Amygdala (tissue), 56 donors: ENCODE measurements at regions not wholly inside any gene's neighbourhood (a gene's known extent, or its start where the extent isn't known, plus 50 kb on each side); places are given as distances from the start of the nearest gene placed in this dataset.

Experiments used
- DNase-seq, 56 donors: peaks; one replicate each; lab custom pipeline; 2025; lab: John Stamatoyannopoulos, UW

GRCh38 chr1:106962591-106962990, 93.9 kb upstream of the PRMT6 start:
- no peak for DNase-seq

GRCh38 chr1:106964495-106964894, 92.0 kb upstream of the PRMT6 start:
- DNase-seq: no peak

GRCh38 chr1:106968644-106969043, 87.8 kb upstream of the PRMT6 start:
- no peak for DNase-seq

GRCh38 chr1:106969731-106970130, 86.7 kb upstream of the PRMT6 start:
- no peak for DNase-seq

GRCh38 chr1:106972074-106972473, 84.4 kb upstream of the PRMT6 start:
- no peak for DNase-seq

GRCh38 chr1:106975944-106976343, 80.5 kb upstream of the PRMT6 start:
- DNase-seq: no peak

GRCh38 chr1:106978477-106979322, 77.8 kb upstream of the PRMT6 start:
- DNase-seq: no peak

- no peak for DNase-seq
Observed at GRCh38 chr1:106979371-106979770, 77.1 kb upstream of the PRMT6 start.

- no peak for DNase-seq
Observed at GRCh38 chr1:106980121-106980520, 76.4 kb upstream of the PRMT6 start.

- DNase-seq: no peak
Observed at GRCh38 chr1:106984801-106985200, 71.7 kb upstream of the PRMT6 start.

- DNase-seq: no peak
Observed at GRCh38 chr1:106986603-106987002, 69.9 kb upstream of the PRMT6 start.

GRCh38 chr1:106995970-106996369, 60.5 kb upstream of the PRMT6 start:
- no peak for DNase-seq

- no peak for DNase-seq
Observed at GRCh38 chr1:106998431-106999002, 58.0 kb upstream of the PRMT6 start.

- no peak for DNase-seq
Observed at GRCh38 chr1:107000902-107001301, 55.6 kb upstream of the PRMT6 start.

- DNase-seq: no peak
Observed at GRCh38 chr1:107003972-107004371, 52.5 kb upstream of the PRMT6 start.

- DNase-seq: no peak
Observed at GRCh38 chr1:107004421-107004820, 52.1 kb upstream of the PRMT6 start.
